ENCODE measurements at regions not wholly inside any gene's neighbourhood (a gene's known extent, or its start where the extent isn't known, plus 50 kb on each side); places are given as distances from the start of the nearest gene placed in this dataset.

GRCh38 chr2:16081316-16082200 is 141.2 kb downstream of the MYCN start:
- no peak for DNase-seq (ENCODE audit: low read depth)

- no peak for DNase-seq (ENCODE audit: low read depth)
Measured at GRCh38 chr2:16080516-16080915, 140.2 kb downstream of the MYCN start.

GRCh38 chr2:16080071-16080470 is 139.7 kb downstream of the MYCN start:
- DNase-seq (ENCODE audit: low read depth): no peak

GRCh38 chr2:16079637-16080036 is 139.3 kb downstream of the MYCN start:
- DNase-seq (ENCODE audit: low read depth): no peak

GRCh38 chr2:16077601-16078000 is 137.3 kb downstream of the MYCN start:
- no peak for DNase-seq (ENCODE audit: low read depth)

- no peak for DNase-seq (ENCODE audit: low read depth)
Measured at GRCh38 chr2:16076911-16077310, 136.6 kb downstream of the MYCN start.

- no peak for DNase-seq (ENCODE audit: low read depth)
Measured at GRCh38 chr2:16075045-16076012, 135.0 kb downstream of the MYCN start.

- DNase-seq (ENCODE audit: low read depth): no peak
Measured at GRCh38 chr2:16073921-16074425, 133.6 kb downstream of the MYCN start.

- no peak for DNase-seq (ENCODE audit: low read depth)
Measured at GRCh38 chr2:16073471-16073870, 133.1 kb downstream of the MYCN start.

GRCh38 chr2:16072638-16073290 is 132.4 kb downstream of the MYCN start:
- no peak for DNase-seq (ENCODE audit: low read depth)

GRCh38 chr2:16071865-16072637 is 131.7 kb downstream of the MYCN start:
- no peak for DNase-seq (ENCODE audit: low read depth)

- no peak for DNase-seq (ENCODE audit: low read depth)
Measured at GRCh38 chr2:16071039-16071864, 130.9 kb downstream of the MYCN start.

- no peak for DNase-seq (ENCODE audit: low read depth)
Measured at GRCh38 chr2:16070648-16070971, 130.3 kb downstream of the MYCN start.

- DNase-seq (ENCODE audit: low read depth): no peak
Measured at GRCh38 chr2:16069933-16070647, 129.7 kb downstream of the MYCN start.

GRCh38 chr2:16069663-16069932 is 129.2 kb downstream of the MYCN start:
- DNase-seq (ENCODE audit: low read depth): no peak

- DNase-seq (ENCODE audit: low read depth): no peak
Measured at GRCh38 chr2:16068552-16068940, 128.2 kb downstream of the MYCN start.

GRCh38 chr2:16067866-16068551 is 127.7 kb downstream of the MYCN start:
- DNase-seq (ENCODE audit: low read depth): no peak

GRCh38 chr2:16067444-16067843 is 127.1 kb downstream of the MYCN start:
- no peak for DNase-seq (ENCODE audit: low read depth)

- DNase-seq (ENCODE audit: low read depth): no peak
Measured at GRCh38 chr2:16067037-16067406, 126.7 kb downstream of the MYCN start.

All from stimulated activated CD4-positive, alpha-beta T cell treated with anti-CD3 and anti-CD28 coated beads, Interleukin-2, amount 100 ng/mL, for 4 hours (primary cell).